Vagina (tissue), 2 donors: ENCODE measurements at regions not wholly inside any gene's neighbourhood (a gene's known extent, or its start where the extent isn't known, plus 50 kb on each side); places are given as distances from the start of the nearest gene placed in this dataset.
A peak's percentile ranks its signal among the peaks of the same experiment; 100 is the strongest.

ENCODE experiments used
- DNase-seq, 2 donors: peaks; one replicate each; pipeline ENCODE4 v3.0.0-alpha.2; 2017; ENCODE audit errors: extremely low spot score in 2 of 2
- H3K27ac ChIP-seq: fragments of 200-600 bp; sonication (generic); one replicate; pipeline ENCODE4 v1.5.1; 2019
- H3K27me3 ChIP-seq: fragments of 200-600 bp; sonication (generic); one replicate; pipeline ENCODE4 v1.5.1; 2019
- H3K36me3 ChIP-seq, 2 donors: fragments of 200-600 bp; sonication (generic); one replicate each; pipeline ENCODE4 v1.5.1; 2017 to 2019
- H3K4me1 ChIP-seq: fragments of 200-600 bp; sonication (generic); one replicate; pipeline ENCODE4 v1.5.1; 2019
- H3K4me3 ChIP-seq, 2 donors: fragments of 200-600 bp; sonication (generic); 1 replicate in 1 of 2; 2 replicates in 1 of 2; pipeline ENCODE4 v1.5.1; 2016 to 2019
- H3K9me3 ChIP-seq: fragments of 200-600 bp; sonication (generic); one replicate; pipeline ENCODE4 v1.5.1; 2019
- CTCF ChIP-seq, 3 experiments: fragments of 450-650 bp in 2 of 3; fragments of 200-600 bp in 1 of 3; sonication (generic) in 1 of 3; IDR thresholded peaks; one replicate each; pipeline ENCODE4 v1.5.1; 2017 to 2019; ENCODE audit warnings: antibody characterized with exemption in 3 of 3, mild to moderate bottlenecking in 2 of 3, moderate library complexity in 2 of 3
- POLR2A ChIP-seq, 2 donors: fragments of 450-650 bp; IDR thresholded peaks; one replicate each; pipeline ENCODE4 v1.6.1; 2017; ENCODE audit warnings: antibody characterized with exemption in 2 of 2, mild to moderate bottlenecking in 2 of 2, moderate library complexity in 2 of 2
- POLR2AphosphoS5 ChIP-seq, 2 donors: sonication (generic); formaldehyde crosslinking; IDR thresholded peaks; one replicate each; pipeline ENCODE4 v1.9.0; 2017; ENCODE audit warnings: antibody characterized with exemption in 2 of 2, mild to moderate bottlenecking in 2 of 2, low read depth in 1 of 2; ENCODE audit not compliant: insufficient read depth in 1 of 2
- intact Hi-C: fragments of 100-400 bp; cut with DNase I; formaldehyde crosslinking; loops from one replicate; pipeline ENCODE4 v1.15.1; 2023

GRCh38 chr2:60306267-60306861, 247.1 kb downstream of the BCL11A start:
- Histone ChIP-seq H3K27me3 (no peaks in the 10 kb centered on the region), H3K9me3 (no peaks in the 10 kb centered on the region), H3K4me1 (peaks cover 5% of the 10 kb centered on the region), H3K4me3 (no peak overlapping the region), H3K27ac (no peak overlapping the region), H3K36me3 (no peaks in the 10 kb centered on the region)
- TF ChIP-seq POLR2A (IDR thresholded peaks at IDR 0.05): no peak
- no peak for TF ChIP-seq CTCF (IDR thresholded peaks at IDR 0.05)
- no peak for TF ChIP-seq POLR2AphosphoS5 (IDR thresholded peaks at IDR 0.05; ENCODE audit: insufficient read depth in 1 of 2, low read depth in 1 of 2)
- intact Hi-C loops: no loop called here
- peak; percentile 6 to 74 for DNase-seq

GRCh38 chr2:60303680-60304079, 249.8 kb downstream of the BCL11A start:
- Histone ChIP-seq H3K27ac (no peak overlapping the region), H3K9me3 (no peaks in the 10 kb centered on the region), H3K4me3 (no peak overlapping the region), H3K4me1 (no peaks in the 10 kb centered on the region), H3K27me3 (no peaks in the 10 kb centered on the region), H3K36me3 (no peaks in the 10 kb centered on the region)
- intact Hi-C loops: no loop called here
- DNase-seq: no peak
- TF ChIP-seq POLR2A (IDR thresholded peaks at IDR 0.05) (no peak), POLR2AphosphoS5 (IDR thresholded peaks at IDR 0.05; ENCODE audit: insufficient read depth in 1 of 2, low read depth in 1 of 2) (no peak), CTCF (IDR thresholded peaks at IDR 0.05) (no peak)

GRCh38 chr2:60302377-60303126, 250.9 kb downstream of the BCL11A start:
- no peak for DNase-seq
- Histone ChIP-seq H3K36me3 (no peaks in the 10 kb centered on the region), H3K9me3 (no peaks in the 10 kb centered on the region), H3K27ac (no peak overlapping the region), H3K27me3 (no peaks in the 10 kb centered on the region), H3K4me3 (no peak overlapping the region), H3K4me1 (no peaks in the 10 kb centered on the region)
- intact Hi-C loops: no loop called here
- TF ChIP-seq CTCF (IDR thresholded peaks at IDR 0.05) (no peak), POLR2AphosphoS5 (IDR thresholded peaks at IDR 0.05; ENCODE audit: insufficient read depth in 1 of 2, low read depth in 1 of 2) (no peak), POLR2A (IDR thresholded peaks at IDR 0.05) (no peak)

- DNase-seq: no peak
- TF ChIP-seq CTCF (IDR thresholded peaks at IDR 0.05) (no peak), POLR2AphosphoS5 (IDR thresholded peaks at IDR 0.05; ENCODE audit: insufficient read depth in 1 of 2, low read depth in 1 of 2) (no peak), POLR2A (IDR thresholded peaks at IDR 0.05) (no peak)
- no peak overlapping the region for H3K4me3 ChIP-seq
- H3K9me3 ChIP-seq: no peaks in the 10 kb centered on the region
- intact Hi-C loops: no loop called here
- H3K4me1 ChIP-seq: no peaks in the 10 kb centered on the region
- H3K36me3 ChIP-seq: no peaks in the 10 kb centered on the region
- no peak overlapping the region for H3K27ac ChIP-seq
- H3K27me3 ChIP-seq: no peaks in the 10 kb centered on the region
Observed at GRCh38 chr2:60301726-60302125, 251.7 kb downstream of the BCL11A start.

- no peak for DNase-seq
- TF ChIP-seq POLR2AphosphoS5 (IDR thresholded peaks at IDR 0.05; ENCODE audit: insufficient read depth in 1 of 2, low read depth in 1 of 2) (no peak), POLR2A (IDR thresholded peaks at IDR 0.05) (no peak), CTCF (IDR thresholded peaks at IDR 0.05) (no peak)
- H3K4me3 ChIP-seq: no peak overlapping the region
- no peak overlapping the region for H3K27ac ChIP-seq
- H3K4me1 ChIP-seq: no peaks in the 10 kb centered on the region
- H3K27me3 ChIP-seq: no peaks in the 10 kb centered on the region
- no peaks in the 10 kb centered on the region for H3K9me3 ChIP-seq
- H3K36me3 ChIP-seq: no peaks in the 10 kb centered on the region
- intact Hi-C loops: no loop called here
Observed at GRCh38 chr2:60299179-60299578, 254.3 kb downstream of the BCL11A start.
